HG02840 (cell line): ENCODE measurements at regions not wholly inside any gene's neighbourhood (a gene's known extent, or its start where the extent isn't known, plus 50 kb on each side); places are given as distances from the start of the nearest gene placed in this dataset.

Source experiments
- ATAC-seq: cut with Tn5 transposase; IDR thresholded peaks from one replicate; pipeline ENCODE4 v1.9.1; 2021; ENCODE audit warnings: mild to moderate bottlenecking, moderate library complexity, moderate number of reproducible peaks; ENCODE audit not compliant: unreplicated experiment, low FRiP score

- no peak for ATAC-seq
Observed at GRCh38 chrX:96615448-96615847, 69.2 kb upstream of the DIAPH2 start.

DNA sequence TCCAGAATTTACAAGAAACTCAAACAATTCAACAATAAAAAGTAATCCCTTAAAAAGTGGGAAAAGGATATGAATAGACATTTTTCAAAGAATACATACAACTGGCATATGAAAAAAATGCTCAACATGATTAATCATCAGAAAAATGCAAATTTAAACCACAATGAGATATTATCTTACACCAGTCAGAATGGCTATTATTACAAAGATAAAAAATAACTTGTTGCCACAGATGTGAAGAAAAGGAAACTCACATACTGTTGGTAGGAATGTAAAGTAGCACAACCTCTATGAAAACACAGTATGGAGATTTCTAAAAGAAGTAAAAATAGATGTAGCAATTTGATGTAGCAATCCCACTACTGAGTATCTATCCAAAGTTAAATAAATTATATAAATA is 65.1 kb upstream of the DIAPH2 start:
- no peak for ATAC-seq

DNA sequence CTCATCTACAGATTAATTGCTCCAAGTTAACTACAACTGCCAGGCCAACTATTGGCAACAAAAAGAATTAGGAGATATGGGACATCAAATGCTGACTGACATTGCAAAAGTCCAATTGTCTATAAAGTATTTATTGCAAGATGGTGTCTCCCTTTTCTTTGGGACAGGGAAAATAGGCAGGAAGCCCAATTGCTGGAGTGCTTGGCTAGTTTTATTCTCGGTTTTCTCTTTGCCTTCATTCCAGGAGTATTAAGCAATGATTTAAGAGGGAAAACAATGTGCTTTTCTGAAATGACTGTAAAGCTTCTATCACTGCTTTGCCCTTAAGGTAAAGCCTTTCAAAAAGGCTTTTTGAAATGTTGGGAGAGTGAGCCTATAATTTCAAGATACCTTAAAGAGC is 62.8 kb upstream of the DIAPH2 start:
- ATAC-seq, result no peak
